ENCODE measurements at regions not wholly inside any gene's neighbourhood (a gene's known extent, or its start where the extent isn't known, plus 50 kb on each side); places are given as distances from the start of the nearest gene placed in this dataset.

- TF ChIP-seq CTCF (IDR thresholded peaks at IDR 0.05), result no peak
- no peak for TF ChIP-seq POLR2A (IDR thresholded peaks at IDR 0.05)
- TF ChIP-seq POLR2AphosphoS5 (IDR thresholded peaks at IDR 0.05), result no peak
Measured at GRCh38 chr5:97363577-97363976, 180.5 kb upstream of the RIOK2 start.
